Neural progenitor cell (in vitro differentiated cells): ENCODE measurements at regions not wholly inside any gene's neighbourhood (a gene's known extent, or its start where the extent isn't known, plus 50 kb on each side); places are given as distances from the start of the nearest gene placed in this dataset.
A peak's percentile ranks its signal among the peaks of the same experiment; 100 is the strongest.

Experiments
- DNase-seq: peaks from one replicate; pipeline ENCODE4 v3.0.0-alpha.2; 2016; ENCODE audit warnings: low spot score
- H2AFZ ChIP-seq: fragments of 200-600 bp; sonication (generic); replicated peaks from 2 replicates; pipeline ENCODE4 v1.6.1; 2016; ENCODE audit warnings: antibody characterized with exemption
- H3F3A ChIP-seq: fragments of 200-600 bp; sonication (generic); 2 replicates; pipeline ENCODE4 v1.6.1; 2016; ENCODE audit warnings: antibody characterized with exemption, low read depth
- H3K27ac ChIP-seq: fragments of 200-600 bp; sonication (generic); 2 replicates; pipeline ENCODE4 v1.5.1; 2016; ENCODE audit warnings: mild to moderate bottlenecking
- H3K27me3 ChIP-seq: fragments of 200-600 bp; sonication (generic); 2 replicates; pipeline ENCODE4 v1.6.1; 2016; ENCODE audit warnings: mild to moderate bottlenecking, moderate library complexity
- H3K36me3 ChIP-seq: fragments of 200-600 bp; sonication (generic); 2 replicates; pipeline ENCODE4 v1.5.1; 2016
- H3K4me1 ChIP-seq: fragments of 200-600 bp; sonication (generic); 2 replicates; pipeline ENCODE4 v1.6.1; 2016; ENCODE audit warnings: mixed run types
- H3K4me2 ChIP-seq: fragments of 200-600 bp; sonication (generic); 2 replicates; pipeline ENCODE4 v1.6.1; 2016
- H3K4me3 ChIP-seq: fragments of 200-600 bp; sonication (generic); 2 replicates; pipeline ENCODE4 v1.5.1; 2016
- H3K79me2 ChIP-seq: fragments of 200-600 bp; sonication (generic); 2 replicates; pipeline ENCODE4 v1.6.1; 2016; ENCODE audit warnings: low read depth
- H3K9ac ChIP-seq: fragments of 200-600 bp; sonication (generic); 2 replicates; pipeline ENCODE4 v1.6.1; 2016
- H3K9me3 ChIP-seq: fragments of 200-600 bp; sonication (generic); 2 replicates; pipeline ENCODE4 v1.5.1; 2016; ENCODE audit warnings: low read depth
- H4K20me1 ChIP-seq: fragments of 200-600 bp; sonication (generic); 2 replicates; pipeline ENCODE4 v1.6.1; 2016; ENCODE audit warnings: low read depth
- H3K27ac Mint-ChIP-seq: 3 replicates; pipeline ENCODE4 v1.8.0; 2021; ENCODE audit warnings: mixed read lengths
- H3K27me3 Mint-ChIP-seq: 2 replicates; pipeline ENCODE4 v1.8.0; 2022; ENCODE audit warnings: low read depth, mild to moderate bottlenecking, inconsistent platforms, moderate library complexity, mixed read lengths; ENCODE audit not compliant: insufficient read depth
- H3K36me3 Mint-ChIP-seq: 3 replicates; pipeline ENCODE4 v1.8.0; 2021; ENCODE audit warnings: mixed read lengths
- H3K4me1 Mint-ChIP-seq: 3 replicates; pipeline ENCODE4 v1.8.0; 2021; ENCODE audit warnings: mixed read lengths
- H3K4me3 Mint-ChIP-seq: 3 replicates; pipeline ENCODE4 v1.8.0; 2021; ENCODE audit warnings: mild to moderate bottlenecking, moderate library complexity, mixed read lengths
- H3K9me3 Mint-ChIP-seq: 3 replicates; pipeline ENCODE4 v1.8.0; 2020; ENCODE audit warnings: mixed read lengths
- EZH2 ChIP-seq: fragments of 200-600 bp; sonication (generic); IDR thresholded peaks from 2 replicates; pipeline ENCODE4 v1.6.1; 2017; ENCODE audit warnings: antibody characterized with exemption, mild to moderate bottlenecking, moderate library complexity
- EZH2phosphoT487 ChIP-seq: fragments of 200-600 bp; sonication (generic); IDR thresholded peaks from 2 replicates; pipeline ENCODE4 v1.6.1; 2017; ENCODE audit warnings: antibody characterized with exemption
- TF ChIP-seq, protein P1 (sequence below): fragments of 200-600 bp; sonication (generic); IDR thresholded peaks from 2 replicates; pipeline ENCODE4 v1.5.1; 2017; ENCODE audit warnings: antibody characterized with exemption, mild to moderate bottlenecking

- Histone ChIP-seq H3F3A (peaks cover 5% of the 10 kb centered on the region), H3K27me3 (peaks cover 52% of the 10 kb centered on the region), H3K9me3 (no peaks in the 10 kb centered on the region), H3K4me3 (peak overlapping the region; percentile 54), H4K20me1 (no peaks in the 10 kb centered on the region), H2AFZ (peak overlapping the region; percentile 76), H3K79me2 (no peaks in the 10 kb centered on the region), H3K36me3 (no peaks in the 10 kb centered on the region), H3K9ac (no peak overlapping the region), H3K4me2 (peak overlapping the region; percentile 85), H3K27ac (no peak overlapping the region), H3K4me1 (peaks cover 11% of the 10 kb centered on the region)
- DNase-seq: peak; percentile 60
- Mint-ChIP-seq H3K4me1 (peaks cover 12% of the 10 kb centered on the region), H3K4me3 (peak overlapping the region; percentile 81), H3K27ac (no peak overlapping the region), H3K9me3 (no peaks in the 10 kb centered on the region), H3K36me3 (no peaks in the 10 kb centered on the region), H3K27me3 (peaks cover 7% of the 10 kb centered on the region)
- TF ChIP-seq EZH2phosphoT487 (no peak), EZH2 (no peak)
- TF ChIP-seq, protein P1, sequence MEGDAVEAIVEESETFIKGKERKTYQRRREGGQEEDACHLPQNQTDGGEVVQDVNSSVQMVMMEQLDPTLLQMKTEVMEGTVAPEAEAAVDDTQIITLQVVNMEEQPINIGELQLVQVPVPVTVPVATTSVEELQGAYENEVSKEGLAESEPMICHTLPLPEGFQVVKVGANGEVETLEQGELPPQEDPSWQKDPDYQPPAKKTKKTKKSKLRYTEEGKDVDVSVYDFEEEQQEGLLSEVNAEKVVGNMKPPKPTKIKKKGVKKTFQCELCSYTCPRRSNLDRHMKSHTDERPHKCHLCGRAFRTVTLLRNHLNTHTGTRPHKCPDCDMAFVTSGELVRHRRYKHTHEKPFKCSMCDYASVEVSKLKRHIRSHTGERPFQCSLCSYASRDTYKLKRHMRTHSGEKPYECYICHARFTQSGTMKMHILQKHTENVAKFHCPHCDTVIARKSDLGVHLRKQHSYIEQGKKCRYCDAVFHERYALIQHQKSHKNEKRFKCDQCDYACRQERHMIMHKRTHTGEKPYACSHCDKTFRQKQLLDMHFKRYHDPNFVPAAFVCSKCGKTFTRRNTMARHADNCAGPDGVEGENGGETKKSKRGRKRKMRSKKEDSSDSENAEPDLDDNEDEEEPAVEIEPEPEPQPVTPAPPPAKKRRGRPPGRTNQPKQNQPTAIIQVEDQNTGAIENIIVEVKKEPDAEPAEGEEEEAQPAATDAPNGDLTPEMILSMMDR: no peak
Measured at GRCh38 chr9:84101964-84102632, 121.5 kb downstream of the RMI1 start.

DNA sequence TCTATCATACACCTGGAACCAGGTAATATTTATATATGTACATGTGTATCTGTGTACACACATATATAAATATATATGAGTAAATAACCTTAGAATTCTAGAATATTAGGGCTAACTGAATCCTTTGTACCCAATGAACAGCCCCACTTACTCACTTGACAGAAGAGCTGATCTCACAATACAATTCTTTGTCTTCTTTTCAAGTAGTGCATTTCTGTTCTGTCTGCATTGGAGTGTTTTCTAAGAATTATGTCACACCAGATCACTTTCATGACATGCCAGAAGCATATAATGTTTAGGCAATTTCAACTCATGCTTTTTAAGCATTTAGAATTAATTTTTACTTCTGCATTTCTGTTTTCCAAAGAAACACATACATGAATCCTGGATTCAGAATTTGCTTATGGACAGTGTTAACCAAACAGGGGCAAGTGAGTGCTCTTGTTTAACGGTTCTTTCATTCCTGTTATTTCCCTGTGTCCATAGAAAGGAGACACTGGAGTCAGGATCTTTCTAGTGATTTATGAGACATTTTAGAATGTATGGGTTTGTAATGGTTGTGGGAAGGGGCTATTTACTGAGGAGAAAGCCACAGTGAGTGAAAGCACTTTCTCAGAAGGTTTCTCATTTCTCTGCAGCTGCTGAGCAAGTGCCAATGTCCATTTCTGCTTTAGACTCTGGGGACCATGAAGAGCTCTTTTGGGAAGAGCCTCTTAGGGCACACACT is 123.2 kb downstream of the RMI1 start:
- H3K27ac Mint-ChIP-seq: no peak overlapping the region
- peaks cover 7% of the 10 kb centered on the region for H3K27me3 Mint-ChIP-seq
- no peak for TF ChIP-seq EZH2
- H3K4me3 Mint-ChIP-seq: no peak overlapping the region
- Histone ChIP-seq H3K27me3 (peaks cover 63% of the 10 kb centered on the region), H3K9me3 (no peaks in the 10 kb centered on the region), H3K27ac (no peak overlapping the region), H3F3A (peaks cover 5% of the 10 kb centered on the region), H3K9ac (no peak overlapping the region), H3K4me2 (no peak overlapping the region), H3K36me3 (no peaks in the 10 kb centered on the region), H2AFZ (no peak overlapping the region), H3K4me3 (no peak overlapping the region), H3K4me1 (peaks cover 11% of the 10 kb centered on the region), H3K79me2 (no peaks in the 10 kb centered on the region), H4K20me1 (no peaks in the 10 kb centered on the region)
- no peaks in the 10 kb centered on the region for H3K9me3 Mint-ChIP-seq
- H3K4me1 Mint-ChIP-seq: peaks cover 8% of the 10 kb centered on the region
- no peaks in the 10 kb centered on the region for H3K36me3 Mint-ChIP-seq
- no peak for DNase-seq

DNA sequence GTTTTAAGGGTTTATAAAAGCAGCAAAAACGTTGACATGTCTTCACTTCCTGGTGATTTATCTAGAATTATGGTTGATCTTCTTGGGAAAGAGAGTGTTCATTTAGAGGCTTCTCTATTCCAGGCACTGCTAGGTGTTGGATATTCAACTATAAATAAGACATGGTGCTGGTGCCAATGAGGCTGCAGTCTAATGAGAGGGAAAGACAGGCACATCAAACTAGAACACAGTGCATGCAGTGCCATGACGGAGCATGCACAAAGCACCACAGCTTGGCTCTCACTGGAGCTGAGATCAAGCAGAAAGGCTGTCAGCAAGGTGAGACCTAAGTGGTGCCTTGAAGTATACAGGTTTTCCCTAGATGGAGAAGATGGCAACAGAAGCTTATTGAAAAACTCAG is 126.5 kb downstream of the RMI1 start:
- peaks cover 53% of the 10 kb centered on the region for H3K27me3 ChIP-seq
- Mint-ChIP-seq H3K4me3 (no peak overlapping the region), H3K27ac (no peak overlapping the region), H3K27me3 (peaks cover 2% of the 10 kb centered on the region), H3K4me1 (peaks cover 4% of the 10 kb centered on the region), H3K9me3 (peaks cover under 1% of the 10 kb centered on the region), H3K36me3 (no peaks in the 10 kb centered on the region)
- H3K79me2 ChIP-seq: no peaks in the 10 kb centered on the region
- H2AFZ ChIP-seq: no peak overlapping the region
- TF ChIP-seq EZH2phosphoT487: no peak
- no peak for TF ChIP-seq EZH2
- TF ChIP-seq, protein P1: no peak
- H4K20me1 ChIP-seq: no peaks in the 10 kb centered on the region
- H3K4me1 ChIP-seq: peaks cover 4% of the 10 kb centered on the region
- H3K4me3 ChIP-seq: no peak overlapping the region
- no peak overlapping the region for H3K27ac ChIP-seq
- no peak for DNase-seq
- H3K36me3 ChIP-seq: no peaks in the 10 kb centered on the region
- no peaks in the 10 kb centered on the region for H3K9me3 ChIP-seq
- H3K4me2 ChIP-seq: no peak overlapping the region
- no peaks in the 10 kb centered on the region for H3F3A ChIP-seq
- H3K9ac ChIP-seq: no peak overlapping the region

- H3F3A ChIP-seq: no peaks in the 10 kb centered on the region
- H3K27me3 Mint-ChIP-seq: no peaks in the 10 kb centered on the region
- no peak overlapping the region for H3K27ac Mint-ChIP-seq
- no peak for TF ChIP-seq EZH2phosphoT487
- no peak for TF ChIP-seq EZH2
- TF ChIP-seq, protein P1: no peak
- no peak overlapping the region for H3K4me3 ChIP-seq
- H3K9ac ChIP-seq: no peak overlapping the region
- H3K27ac ChIP-seq: no peak overlapping the region
- no peaks in the 10 kb centered on the region for H4K20me1 ChIP-seq
- H3K9me3 Mint-ChIP-seq: peaks cover 3% of the 10 kb centered on the region
- no peak for DNase-seq
- H3K27me3 ChIP-seq: peaks cover 44% of the 10 kb centered on the region
- no peaks in the 10 kb centered on the region for H3K36me3 ChIP-seq
- H3K4me1 Mint-ChIP-seq: no peaks in the 10 kb centered on the region
- H3K4me3 Mint-ChIP-seq: no peak overlapping the region
- no peaks in the 10 kb centered on the region for H3K36me3 Mint-ChIP-seq
- H3K79me2 ChIP-seq: no peaks in the 10 kb centered on the region
- H3K4me1 ChIP-seq: no peaks in the 10 kb centered on the region
- no peak overlapping the region for H3K4me2 ChIP-seq
- H2AFZ ChIP-seq: no peak overlapping the region
- no peaks in the 10 kb centered on the region for H3K9me3 ChIP-seq
Measured at GRCh38 chr9:84107995-84108394, 127.4 kb downstream of the RMI1 start.
